Testis (tissue), 2 donors: ENCODE measurements at regions not wholly inside any gene's neighbourhood (a gene's known extent, or its start where the extent isn't known, plus 50 kb on each side); places are given as distances from the start of the nearest gene placed in this dataset.
"Not testable (repeated sequence)": the region's sequence is repeated elsewhere in the genome, so short reads cannot be mapped to it uniquely, and the experiment has no call there.

Source experiments
- CTCF ChIP-seq, 3 experiments: fragments of 450-650 bp in 2 of 3; fragments of 200-600 bp in 1 of 3; sonication (generic) in 1 of 3; IDR thresholded peaks; one replicate each; pipeline ENCODE4 v1.5.1; 2016 to 2019; ENCODE audit warnings: antibody characterized with exemption in 3 of 3, mild to moderate bottlenecking in 2 of 3, moderate library complexity in 1 of 3
- POLR2A ChIP-seq: fragments of 450-650 bp; IDR thresholded peaks from one replicate; pipeline ENCODE4 v1.6.1; 2017; ENCODE audit warnings: antibody characterized with exemption, mild to moderate bottlenecking, moderate library complexity

- not testable (repeated sequence) for TF ChIP-seq CTCF (IDR thresholded peaks at IDR 0.05); POLR2A
Measured at GRCh38 chr10:129066529-129066928, 400.5 kb upstream of the MGMT start.
